GM21528 (cell line): ENCODE measurements at regions not wholly inside any gene's neighbourhood (a gene's known extent, or its start where the extent isn't known, plus 50 kb on each side); places are given as distances from the start of the nearest gene placed in this dataset.

Experiments
- ATAC-seq: cut with Tn5 transposase; IDR thresholded peaks from one replicate; pipeline ENCODE4 v1.9.1; 2021; ENCODE audit warnings: mild to moderate bottlenecking, moderate library complexity; ENCODE audit not compliant: unreplicated experiment, low FRiP score

DNA sequence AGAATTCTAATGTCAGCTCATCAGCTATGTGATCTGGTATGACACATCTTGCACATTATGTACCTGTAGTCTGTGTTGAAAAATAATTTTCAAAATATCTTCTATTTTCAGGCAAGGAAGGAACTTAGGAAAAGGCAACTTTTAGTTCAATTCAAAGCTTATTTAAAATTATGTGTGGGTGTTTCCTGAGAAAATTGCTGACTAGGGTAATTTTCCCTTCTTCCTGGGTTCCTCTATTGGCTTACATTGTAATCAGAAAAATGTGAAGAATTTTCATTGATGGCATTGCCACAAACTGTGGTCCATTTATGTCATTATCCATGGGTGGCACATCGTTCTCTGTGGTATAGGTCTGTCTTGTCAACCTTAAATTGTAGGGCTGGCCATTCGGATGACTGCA lies 328.7 kb upstream of the SGCD start:
- no peak for ATAC-seq

DNA sequence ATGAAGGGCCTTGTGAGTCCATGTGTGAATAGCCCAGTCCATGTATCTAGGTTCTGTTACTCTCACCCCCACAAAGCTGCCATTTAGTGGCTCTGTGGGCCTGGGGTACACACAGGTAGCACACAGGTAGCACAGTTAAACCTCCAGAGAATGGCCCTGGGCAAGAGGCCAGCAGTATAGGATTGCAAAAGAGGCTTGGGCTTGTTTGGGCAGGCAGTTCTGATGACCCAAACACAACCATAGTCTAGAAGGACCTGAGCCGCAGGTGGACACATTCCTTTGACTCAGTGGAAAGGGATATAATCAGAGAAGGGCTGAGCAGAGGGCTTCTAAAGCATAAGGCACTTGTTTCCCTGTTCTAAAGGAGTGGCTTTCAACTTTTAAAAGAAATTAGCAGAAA lies 326.8 kb upstream of the SGCD start:
- no peak for ATAC-seq

DNA sequence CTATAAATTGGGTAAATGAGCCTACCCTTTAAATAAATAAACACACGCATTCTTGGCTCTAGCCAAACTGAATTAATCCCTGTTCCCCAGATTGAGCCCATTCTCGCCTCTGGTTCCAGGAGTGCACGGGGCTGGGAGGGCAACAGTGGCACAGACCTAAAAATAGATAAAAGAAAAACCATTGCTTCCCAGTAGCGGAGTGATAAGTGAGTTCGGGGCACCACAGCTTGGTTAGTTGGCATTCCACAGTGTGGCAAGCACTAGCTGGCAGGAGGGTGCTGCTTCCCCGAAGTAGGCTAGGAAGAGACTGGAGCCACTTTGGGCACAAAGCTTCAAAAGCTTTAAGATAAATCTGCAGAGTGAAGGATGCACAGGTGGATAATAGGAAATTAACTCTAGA lies 322.2 kb upstream of the SGCD start:
- no peak for ATAC-seq

DNA sequence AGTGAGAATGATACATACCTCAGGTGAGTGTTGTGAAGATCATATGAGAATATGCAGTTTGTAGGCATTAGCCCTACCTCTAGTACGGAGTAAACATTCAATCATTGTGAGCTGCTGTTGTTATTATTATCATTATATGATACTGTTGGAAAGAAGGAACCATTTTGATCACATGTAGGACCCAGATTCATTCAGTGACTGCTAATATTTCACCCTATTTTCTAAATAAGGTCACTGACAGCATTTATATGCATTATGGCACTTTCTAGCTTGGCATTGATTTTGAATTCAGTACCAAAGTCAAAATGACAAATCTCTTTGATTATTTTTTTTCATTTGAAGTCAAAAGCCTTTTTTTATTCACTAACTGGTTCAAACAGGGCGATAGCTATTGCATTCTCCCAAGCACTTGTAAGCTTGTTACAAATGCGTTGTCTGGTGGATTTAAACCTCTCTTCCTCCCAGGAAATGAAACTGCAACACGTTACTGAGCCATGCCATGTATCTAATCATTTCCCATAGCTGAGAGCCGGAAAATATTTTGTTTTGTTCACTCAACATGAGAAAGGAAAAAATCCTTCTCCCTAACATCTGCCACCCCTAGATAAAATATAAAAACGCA lies 320.8 kb upstream of the SGCD start:
- no peak for ATAC-seq

DNA sequence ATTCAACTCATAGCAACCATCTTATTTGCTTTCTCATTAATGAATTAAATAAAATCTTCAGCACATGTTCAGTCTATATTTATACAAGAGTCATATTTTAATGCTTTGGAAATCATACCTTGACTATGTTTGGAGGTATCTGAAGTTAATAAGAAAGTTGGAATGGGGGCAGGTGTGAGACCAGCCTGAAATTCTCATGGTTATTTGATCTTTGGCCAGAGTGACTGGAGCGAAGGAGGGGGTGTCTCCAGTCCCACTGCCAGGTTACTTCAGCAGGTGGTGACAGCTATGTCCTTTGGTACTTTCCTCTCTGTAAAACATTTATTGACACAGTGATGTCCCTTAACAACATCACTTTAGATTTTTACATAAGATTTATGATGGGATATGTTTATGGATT lies 318.1 kb upstream of the SGCD start:
- ATAC-seq = no peak

DNA sequence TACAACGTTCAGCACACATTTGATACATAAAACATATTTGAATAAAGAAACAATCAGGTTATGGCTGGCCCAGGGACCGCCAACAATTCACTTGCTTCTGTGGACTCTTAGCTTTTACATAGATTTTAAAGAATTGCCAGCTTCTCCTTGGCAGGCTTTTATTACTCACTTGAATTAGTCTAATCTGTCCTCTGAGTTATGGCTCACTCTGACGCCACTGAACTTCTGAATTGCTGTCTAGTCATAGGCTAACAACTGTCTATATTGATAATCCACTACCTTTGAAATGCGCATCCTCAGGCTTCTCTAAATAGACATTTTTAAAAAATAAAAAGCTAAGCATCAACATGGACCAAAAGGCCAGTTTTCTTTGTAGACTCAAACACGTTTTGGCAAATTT lies 317.4 kb upstream of the SGCD start:
- ATAC-seq = no peak

DNA sequence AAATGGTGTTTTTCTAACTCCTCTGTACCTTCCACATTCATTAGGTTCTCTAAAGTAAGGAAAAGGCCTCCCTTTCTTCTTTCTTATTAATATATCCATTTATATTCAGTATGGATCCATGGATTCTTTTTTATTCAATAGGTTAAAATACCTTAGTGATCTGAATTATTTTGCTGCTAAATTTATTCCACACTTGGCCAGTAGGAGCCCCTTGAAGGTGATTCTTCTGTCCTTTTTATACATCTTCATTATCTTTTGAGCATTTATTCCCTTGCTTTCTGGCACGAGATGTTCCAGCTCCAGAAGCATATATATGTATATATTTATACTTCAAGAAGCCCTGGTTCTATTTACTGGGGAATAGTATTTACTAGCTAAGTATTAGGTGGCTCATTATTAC lies 311.8 kb upstream of the SGCD start:
- ATAC-seq = no peak

DNA sequence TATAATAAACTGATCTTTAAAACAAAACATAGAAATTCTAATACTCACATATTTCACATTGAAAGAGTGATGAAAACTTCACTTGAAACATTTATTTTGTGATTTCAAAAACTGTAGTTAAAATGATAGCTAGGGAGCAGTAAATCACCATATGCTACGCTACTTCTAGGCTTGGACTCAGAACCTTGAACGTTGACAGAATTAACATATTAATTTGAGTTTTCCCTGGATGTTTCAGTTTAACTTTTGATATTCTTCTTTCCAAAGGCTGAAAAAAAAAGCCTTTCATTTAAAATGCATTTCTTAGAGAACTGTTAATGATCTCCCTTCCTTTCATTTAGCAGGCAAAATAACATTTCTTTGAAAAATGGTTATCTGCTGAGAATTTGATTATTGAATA lies 307.8 kb upstream of the SGCD start:
- ATAC-seq = no peak

DNA sequence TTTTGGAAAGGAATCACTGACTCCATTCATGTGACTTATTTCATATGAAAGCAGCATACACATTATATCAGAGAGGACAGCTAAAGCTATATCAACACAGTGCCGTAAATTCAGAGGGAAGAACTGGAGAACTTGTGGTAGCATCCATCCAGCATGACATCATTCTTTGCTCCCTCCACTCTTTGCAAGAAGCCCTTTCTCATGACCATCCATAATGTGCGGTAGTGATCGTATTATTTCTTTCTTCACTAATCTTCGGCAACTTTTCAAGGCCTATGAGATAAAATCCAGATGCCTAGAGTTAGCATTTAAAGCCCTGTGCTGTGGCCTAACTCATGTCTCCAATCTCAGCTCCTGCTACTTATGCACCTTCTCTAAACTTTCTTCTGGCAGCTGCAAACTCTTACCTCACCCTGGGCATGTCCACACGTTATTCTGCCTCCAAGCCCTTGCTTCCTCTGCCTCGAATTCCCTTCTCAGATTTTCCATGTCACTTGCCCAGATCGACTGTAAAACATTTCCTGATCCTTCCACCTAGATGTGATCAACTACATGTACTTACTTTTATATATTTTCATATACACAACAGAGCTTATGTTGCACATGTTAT lies 307.3 kb upstream of the SGCD start:
- ATAC-seq = no peak

DNA sequence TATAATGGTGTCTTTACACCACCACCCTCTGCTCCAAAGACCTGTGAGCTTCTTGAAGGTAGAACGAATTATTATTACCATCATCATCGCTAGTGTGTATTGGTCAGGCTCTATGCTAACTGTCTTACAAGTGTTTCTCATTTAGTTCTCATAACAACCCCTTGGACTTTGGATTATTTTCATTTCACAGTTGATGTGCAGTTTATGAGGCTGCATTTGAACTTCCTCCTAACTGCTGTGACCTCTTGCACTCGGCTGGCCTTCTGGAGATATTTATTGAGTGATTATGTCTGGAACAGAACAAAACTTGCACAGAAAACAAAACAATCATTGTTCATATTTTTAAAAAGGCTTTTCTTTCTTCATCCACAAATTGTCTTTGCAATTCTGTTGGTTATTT lies 306.3 kb upstream of the SGCD start:
- no peak for ATAC-seq

DNA sequence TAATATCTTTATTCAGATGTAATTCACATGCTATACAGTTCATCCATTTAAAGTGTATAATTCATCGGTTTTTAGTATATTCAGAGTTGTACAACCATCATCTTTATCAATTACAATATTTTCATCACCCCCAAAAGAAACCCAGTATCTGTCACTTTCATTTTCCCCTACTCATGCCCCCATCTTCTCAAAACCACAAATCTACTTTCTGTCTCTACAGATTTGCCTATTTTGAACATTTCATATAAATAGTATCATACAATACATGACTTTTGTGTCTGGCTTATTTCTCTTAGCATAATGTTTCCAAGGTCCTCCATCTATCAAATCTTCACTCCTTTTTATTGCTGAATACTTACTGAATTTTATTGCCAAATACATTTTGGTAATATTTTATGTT lies 305.1 kb upstream of the SGCD start:
- no peak for ATAC-seq

DNA sequence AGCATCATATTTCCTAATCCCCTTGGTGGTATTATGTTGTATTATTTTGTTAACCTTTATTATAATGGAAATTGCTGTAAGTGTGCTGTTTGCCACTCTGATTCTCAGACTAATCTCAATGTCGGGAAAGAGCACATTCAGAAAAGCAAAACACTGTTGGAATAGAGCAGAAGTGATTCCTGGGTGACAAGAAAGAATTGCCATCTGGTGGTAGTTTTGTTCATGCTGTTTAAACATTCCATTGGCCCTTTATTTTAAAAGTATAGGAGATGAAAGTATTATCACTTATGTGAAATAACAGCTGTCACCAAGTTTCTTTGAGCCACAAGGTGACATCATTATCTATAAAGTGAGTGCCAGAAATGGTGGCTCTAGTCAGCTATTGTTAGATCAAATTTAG lies 301.3 kb upstream of the SGCD start:
- ATAC-seq = no peak

DNA sequence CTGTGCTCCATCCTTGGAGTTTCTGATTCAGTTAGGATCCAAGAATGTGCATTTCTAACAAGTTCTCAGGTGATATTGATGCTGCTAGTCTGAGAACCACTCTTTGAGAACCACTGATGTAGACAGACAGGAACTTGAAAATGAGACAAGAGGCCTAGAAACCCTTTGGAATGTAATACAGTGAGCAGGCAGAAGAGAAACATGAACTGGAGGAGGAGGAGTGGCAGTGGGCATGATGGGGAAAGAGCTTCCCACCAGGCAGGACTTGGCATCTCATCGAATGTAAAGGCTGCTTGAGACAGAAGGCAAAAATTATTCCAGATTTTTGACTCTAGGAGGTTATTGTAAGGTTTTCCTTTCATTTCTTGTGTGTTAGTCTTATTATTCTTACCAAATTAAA lies 295.8 kb upstream of the SGCD start:
- ATAC-seq = no peak

DNA sequence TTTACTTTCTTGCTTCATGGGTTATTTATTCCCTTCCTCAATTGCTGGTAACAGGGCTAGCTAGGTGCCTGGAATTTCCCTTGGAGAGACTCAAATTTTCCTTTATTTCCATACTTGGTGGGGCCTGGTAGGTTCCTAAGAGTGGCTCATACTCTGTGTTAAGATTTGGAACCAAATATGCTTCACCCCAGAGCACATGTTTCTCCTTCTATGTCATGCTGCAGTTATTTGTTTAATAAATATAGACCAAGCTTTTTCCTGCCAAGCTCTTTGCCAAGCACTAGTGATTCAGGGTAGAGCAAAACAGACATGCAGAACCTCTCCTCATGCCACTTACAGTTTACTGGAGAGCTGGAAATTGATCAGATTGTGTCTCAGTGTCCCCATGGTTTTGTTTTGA lies 290.3 kb upstream of the SGCD start:
- no peak for ATAC-seq

DNA sequence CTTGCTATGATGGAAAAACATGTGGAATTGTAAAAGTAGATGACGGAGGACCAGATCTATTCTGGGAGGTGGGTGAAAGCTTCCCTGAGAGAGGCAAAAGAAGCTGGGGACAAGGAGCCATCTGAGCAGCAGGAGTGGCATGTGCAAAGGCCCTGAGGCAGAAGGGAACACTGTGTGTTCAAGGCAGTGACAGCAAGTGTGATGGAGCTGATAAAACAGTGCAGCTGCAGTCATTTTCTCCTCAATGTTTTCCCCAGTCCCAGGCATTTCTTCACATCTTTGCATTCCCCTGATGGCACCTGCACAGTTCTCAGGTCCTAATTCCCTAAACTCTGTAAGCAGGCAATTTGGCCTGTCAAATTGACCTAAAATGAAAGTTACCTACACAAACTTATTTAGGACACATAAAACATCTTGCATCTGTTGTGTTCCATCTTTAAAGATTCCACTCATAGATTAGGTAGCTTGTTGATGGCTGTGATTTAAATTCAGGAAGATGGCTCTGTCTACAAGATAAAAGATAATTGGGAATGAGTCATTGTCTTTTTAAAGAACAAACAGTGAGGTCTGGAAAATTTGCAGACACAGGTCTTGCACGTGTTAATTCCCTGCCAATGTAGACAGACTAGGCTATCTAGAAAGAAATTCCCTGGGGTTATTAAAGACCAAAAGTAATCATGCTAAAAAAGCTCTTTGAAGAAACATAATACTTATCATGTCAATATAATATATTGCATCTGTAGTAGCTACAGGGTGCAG lies 289.6 kb upstream of the SGCD start:
- ATAC-seq = no peak

DNA sequence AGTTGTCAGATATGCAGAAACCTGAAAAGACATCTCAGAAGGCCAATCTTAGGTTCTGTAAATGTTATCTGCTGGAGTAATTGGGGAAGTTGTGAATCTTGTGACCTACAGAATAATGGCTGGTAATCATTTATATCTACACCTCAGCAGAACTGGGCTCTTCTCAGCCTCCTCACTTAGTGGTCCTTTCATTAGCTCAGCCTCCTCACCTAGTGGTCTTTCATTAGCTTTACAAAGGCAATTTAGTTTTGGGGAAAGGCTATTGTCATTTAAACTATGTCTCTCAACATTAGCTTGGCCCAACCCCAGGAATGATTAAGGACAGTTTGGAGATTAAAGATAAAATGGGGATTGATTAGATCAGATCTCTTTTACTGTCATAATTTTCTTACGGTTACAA lies 284.2 kb upstream of the SGCD start:
- ATAC-seq = no peak

DNA sequence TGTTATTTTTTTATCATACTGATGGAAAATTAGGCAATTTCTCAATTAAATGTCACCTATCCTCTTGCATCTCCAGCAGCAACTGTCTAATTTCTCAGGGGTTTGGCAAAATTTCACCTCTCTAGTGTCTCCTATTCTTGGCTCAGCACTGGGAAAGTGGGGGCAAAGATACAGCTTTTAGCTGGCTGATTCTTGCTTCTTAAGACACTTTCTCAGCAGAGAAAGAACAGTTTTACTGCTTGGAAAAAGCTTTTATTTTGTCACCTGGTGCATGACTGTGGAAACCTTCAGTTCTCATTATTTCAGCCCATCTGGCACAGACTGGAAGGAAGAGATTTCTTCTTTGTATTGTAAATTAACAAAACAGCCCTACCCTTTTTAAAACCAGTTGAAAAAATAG lies 283.6 kb upstream of the SGCD start:
- no peak for ATAC-seq

DNA sequence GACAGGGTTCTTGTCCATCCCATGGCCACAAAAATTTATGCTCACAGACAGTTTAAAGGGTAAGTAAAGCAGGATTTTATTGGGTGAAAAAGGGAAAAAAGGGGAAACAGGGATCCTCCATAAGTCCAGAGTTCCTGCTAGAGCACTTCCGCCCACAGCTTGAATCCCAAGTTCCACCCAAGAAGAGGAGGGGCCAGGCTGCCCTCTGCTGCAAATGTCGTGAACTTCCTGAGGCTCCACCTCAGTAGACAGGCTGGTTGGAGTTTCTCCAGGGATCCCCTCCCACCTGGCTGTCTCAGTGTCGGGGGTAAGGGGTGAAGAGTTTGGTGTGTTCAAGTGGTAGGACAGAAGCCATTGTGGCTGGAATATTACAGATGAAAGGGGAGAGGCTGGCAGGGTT lies 275.0 kb upstream of the SGCD start:
- no peak for ATAC-seq

DNA sequence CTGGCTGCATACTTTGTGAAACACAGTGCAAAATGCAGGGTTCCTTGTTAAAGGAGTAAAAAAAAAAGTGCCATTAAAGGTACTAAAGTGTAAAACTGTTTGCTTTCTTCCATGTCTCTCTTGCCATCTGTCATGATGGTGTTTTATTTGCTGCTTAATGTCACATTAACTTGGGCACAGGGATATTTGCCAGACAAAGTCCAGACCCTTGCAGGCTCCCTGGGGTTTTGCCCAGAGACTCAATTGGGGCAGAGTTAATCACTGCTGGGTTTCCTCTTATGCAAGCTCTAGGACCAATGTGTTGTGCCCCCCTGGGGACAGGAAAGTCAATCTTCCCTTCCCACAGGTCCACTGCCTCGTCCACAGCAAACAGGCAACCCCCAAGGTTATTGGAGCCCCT lies 274.3 kb upstream of the SGCD start:
- ATAC-seq = no peak

DNA sequence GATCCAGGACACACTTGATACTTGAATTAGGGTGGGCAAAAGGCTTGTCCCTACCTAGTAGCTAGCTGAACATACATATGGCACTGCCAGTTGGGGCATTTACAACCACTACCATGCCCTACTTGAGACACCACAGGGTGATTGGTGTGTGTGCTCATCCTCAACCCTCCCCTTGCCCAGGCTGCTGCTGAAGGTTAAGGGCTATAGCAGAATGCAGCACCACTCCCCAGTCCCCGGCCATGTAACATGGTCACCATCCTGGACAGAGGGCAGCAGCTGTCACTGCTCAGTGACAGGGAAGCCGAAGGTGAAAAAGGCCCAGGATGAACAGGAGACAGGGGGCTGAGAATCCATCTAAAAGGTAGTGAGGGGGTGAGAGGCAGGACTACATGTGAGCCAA lies 273.9 kb upstream of the SGCD start:
- no peak for ATAC-seq

DNA sequence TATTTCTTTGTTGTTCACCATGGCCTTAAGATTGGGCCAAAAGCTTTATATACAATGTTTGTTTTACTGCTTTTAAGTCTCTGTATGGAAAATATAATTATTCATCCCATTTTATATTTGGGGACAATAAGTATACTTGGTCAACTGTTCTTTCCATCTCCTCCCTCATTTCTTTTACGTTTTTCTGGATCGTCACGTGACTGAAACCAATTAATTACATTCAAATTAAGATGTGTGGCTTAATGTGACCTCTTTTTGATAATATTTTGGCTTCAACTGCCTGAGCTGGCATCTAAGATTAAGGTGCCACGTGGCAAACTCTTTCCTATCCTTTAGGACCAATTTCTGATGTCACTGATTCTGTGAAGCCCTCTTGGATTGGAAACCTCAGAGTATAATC lies 250.1 kb upstream of the SGCD start:
- ATAC-seq = no peak

DNA sequence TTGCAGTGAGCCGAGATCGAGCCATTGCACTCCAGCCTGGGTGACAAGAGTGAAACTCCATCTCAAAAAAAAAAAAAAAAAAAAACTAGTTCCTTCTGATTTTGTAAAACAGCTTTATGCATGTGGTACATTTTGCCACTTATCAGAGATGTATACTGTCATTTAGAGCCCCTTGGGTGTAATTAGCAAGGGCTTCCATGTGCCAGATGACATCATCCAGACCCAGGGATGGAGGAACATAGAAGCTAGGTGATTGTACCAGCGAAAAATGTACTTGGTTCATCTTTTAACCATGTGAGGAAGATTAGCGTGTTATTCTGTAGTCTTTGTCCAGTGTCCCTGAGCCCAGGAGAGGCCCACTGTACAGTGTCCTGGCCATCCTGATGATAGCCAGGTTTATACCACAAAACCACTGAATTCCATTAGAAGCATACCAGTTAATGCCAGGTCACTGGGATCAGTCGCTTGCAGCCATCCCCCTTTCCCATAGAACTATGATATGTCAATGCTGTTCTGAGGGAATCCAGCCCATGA lies 239.3 kb upstream of the SGCD start:
- ATAC-seq = no peak
